ENCODE measurements at regions not wholly inside any gene's neighbourhood (a gene's known extent, or its start where the extent isn't known, plus 50 kb on each side); places are given as distances from the start of the nearest gene placed in this dataset.

GRCh38 chr7:29649876-29650275 lies 86.2 kb downstream of the PRR15 start:
- TF ChIP-seq SMAD5 (IDR thresholded peaks at IDR 0.05; ENCODE audit: low read depth) (no peak), CHD4 (IDR thresholded peaks at IDR 0.05) (no peak), RAD51 (IDR thresholded peaks at IDR 0.05) (no peak), PRDM15 (CRISPR knock-in tag; IDR thresholded peaks at IDR 0.05) (no peak), YY1 (IDR thresholded peaks at IDR 0.05; ENCODE audit: low read depth, low read length) (no peak), TBL1XR1 (IDR thresholded peaks at IDR 0.05; ENCODE audit: low read depth, low read length) (no peak)

More at GRCh38 chr7:29649876-29650275, 86.2 kb downstream of the PRR15 start:
- BruUV-seq (replicated peaks): no TSS peak
- Histone ChIP-seq H3K4me2 (ENCODE audit: control insufficient read depth, insufficient read depth) (no peak overlapping the region), H3K4me3 (no peak overlapping the region), H4K20me1 (ENCODE audit: control insufficient read depth, insufficient read depth) (no peaks in the 10 kb centered on the region), H3K9me3 (replicated peaks; ENCODE audit: control insufficient read depth, insufficient read depth, low read length) (no peaks in the 10 kb centered on the region), H3K27ac (ENCODE audit: control insufficient read depth, insufficient read depth) (no peak overlapping the region), H3K36me3 (ENCODE audit: control insufficient read depth in 2 of 2, insufficient read depth in 2 of 2, low read length in 1 of 2) (no peaks in the 10 kb centered on the region), H2AFZ (ENCODE audit: control insufficient read depth, low read depth, low read length) (no peak overlapping the region), H3K79me2 (ENCODE audit: control insufficient read depth, insufficient read depth, low read length) (no peaks in the 10 kb centered on the region), H3K27me3 (replicated peaks in 1 of 2; ENCODE audit: control insufficient read depth in 2 of 2, insufficient read depth in 2 of 2, low read length in 1 of 2) (no peaks in the 10 kb centered on the region), H3K4me1 (ENCODE audit: control insufficient read depth, insufficient read depth, low read length) (no peaks in the 10 kb centered on the region), H3K9ac (ENCODE audit: control insufficient read depth, insufficient read depth, low read length) (no peak overlapping the region)
- DNase-seq (ENCODE audit: low read depth, low spot score) (no peak), FAIRE-seq (no peak), ATAC-seq (no peak)
- WGBS (ENCODE audit: insufficient coverage, insufficient replicate concordance, low lambda C conversion rate, missing lambda C conversion rate): 85% methylated on average over 18 of the region's 21 CpGs
- CTCF ChIA-PET: no interaction called here
- in situ Hi-C loops (cut with MboI): loop anchor here (25.0 kb wide), 1 partner anchor 412 kb away; no protein-coding TSS in a partner anchor
- RAD21 ChIA-PET (ENCODE audit: unreplicated experiment): no interaction called here
- POLR2A ChIA-PET: no interaction called here
- intact Hi-C loops (cut with micrococcal nuclease; ENCODE audit: unreplicated experiment): no loop called here
- SMC1A ChIA-PET (ENCODE audit: uncharacterized antibody, unreplicated experiment): no interaction called here

Data from GM12878 (cell line).